CD4-positive, alpha-beta memory T cell (primary cell): ENCODE measurements at regions not wholly inside any gene's neighbourhood (a gene's known extent, or its start where the extent isn't known, plus 50 kb on each side); places are given as distances from the start of the nearest gene placed in this dataset.

Experiments used
- CTCF ChIA-PET: fragments of 350-600 bp; sonication (Branson Sonifier 250); formaldehyde crosslinking; loops from one replicate; lab custom pipeline; 2021; ENCODE audit warnings: inconsistent platforms; ENCODE audit not compliant: partially characterized antibody; lab: Charles Lee
- POLR2A ChIA-PET: fragments of 350-600 bp; sonication (Branson Sonifier 250); formaldehyde crosslinking; loops from one replicate; lab custom pipeline; 2021; ENCODE audit not compliant: partially characterized antibody; lab: Charles Lee
- DNase-seq, 5 donors: peaks; one replicate each; pipeline versions ENCODE4 v3.0.0 to v3.0.0-alpha.2; 2020 to 2022; ENCODE audit warnings: mixed read lengths in 1 of 5
- H3K27ac ChIP-seq: one replicate; pipeline ENCODE4 v1.7.0; 2013; ENCODE audit warnings: low read depth, low read length
- H3K27me3 ChIP-seq: 2 replicates; pipeline ENCODE4 v1.7.0; 2013; ENCODE audit warnings: mild to moderate bottlenecking, low read length, moderate library complexity; ENCODE audit not compliant: insufficient read depth
- H3K36me3 ChIP-seq: 2 replicates; pipeline ENCODE4 v1.7.0; 2013; ENCODE audit warnings: mild to moderate bottlenecking, low read length, moderate library complexity; ENCODE audit not compliant: insufficient read depth
- H3K4me1 ChIP-seq: 2 replicates; pipeline ENCODE4 v1.7.0; 2013; ENCODE audit warnings: mild to moderate bottlenecking, low read length, moderate library complexity; ENCODE audit not compliant: insufficient read depth
- H3K4me3 ChIP-seq, 2 donors: one replicate each; pipeline ENCODE4 v1.7.0; 2013; ENCODE audit warnings: low read length in 2 of 2, mild to moderate bottlenecking in 1 of 2
- H3K9me3 ChIP-seq, 2 donors: one replicate each; pipeline ENCODE4 v1.7.0; 2013; ENCODE audit warnings: low read length in 2 of 2, control low read depth in 1 of 2; ENCODE audit not compliant: control insufficient read depth in 1 of 2
- H3K27ac Mint-ChIP-seq, 7 donors: one replicate each; pipeline ENCODE4 v1.8.0; 2020 to 2021; ENCODE audit warnings: mixed read lengths in 7 of 7, mild to moderate bottlenecking in 6 of 7, inconsistent platforms in 3 of 7, moderate library complexity in 3 of 7
- H3K27me3 Mint-ChIP-seq, 2 donors: one replicate each; pipeline ENCODE4 v1.8.0; 2020 to 2021; ENCODE audit warnings: mixed read lengths in 2 of 2
- H3K36me3 Mint-ChIP-seq, 2 donors: one replicate each; pipeline ENCODE4 v1.8.0; 2020 to 2021; ENCODE audit warnings: mixed read lengths in 2 of 2, inconsistent platforms in 1 of 2, mild to moderate bottlenecking in 1 of 2
- H3K4me1 Mint-ChIP-seq, 4 donors: one replicate each; pipeline ENCODE4 v1.8.0; 2020 to 2021; ENCODE audit warnings: mixed read lengths in 4 of 4, mild to moderate bottlenecking in 1 of 4
- H3K4me3 Mint-ChIP-seq, 8 donors: one replicate each; pipeline ENCODE4 v1.8.0; 2020 to 2021; ENCODE audit warnings: mixed read lengths in 8 of 8, mild to moderate bottlenecking in 7 of 8, moderate library complexity in 6 of 8, inconsistent platforms in 3 of 8
- H3K9me3 Mint-ChIP-seq, 8 donors: one replicate each; pipeline ENCODE4 v1.8.0; 2020 to 2021; ENCODE audit warnings: mixed read lengths in 8 of 8, mild to moderate bottlenecking in 5 of 8, inconsistent platforms in 3 of 8, moderate library complexity in 1 of 8
- intact Hi-C: fragments of 100-400 bp; cut with micrococcal nuclease; formaldehyde crosslinking; loops from one replicate; pipeline ENCODE4 v1.15.1; 2023

- Histone ChIP-seq H3K36me3 (no peaks in the 10 kb centered on the region), H3K9me3 (no peaks in the 10 kb centered on the region), H3K4me1 (no peaks in the 10 kb centered on the region), H3K4me3 (no peak overlapping the region), H3K27ac (no peak overlapping the region), H3K27me3 (no peaks in the 10 kb centered on the region)
- ChIA-PET POLR2A (no interaction called here), CTCF (no interaction called here)
- intact Hi-C loops = no loop called here
- H3K9me3 Mint-ChIP-seq = peaks cover 0 to 3% (median 0%) of the 10 kb centered on the region in 8 donors
- H3K4me3 Mint-ChIP-seq = no peak overlapping the region
- H3K36me3 Mint-ChIP-seq = no peaks in the 10 kb centered on the region
- H3K4me1 Mint-ChIP-seq = no peaks in the 10 kb centered on the region
- H3K27ac Mint-ChIP-seq = no peak overlapping the region
- DNase-seq = no peak
- no peaks in the 10 kb centered on the region for H3K27me3 Mint-ChIP-seq
Observed at GRCh38 chr4:12958436-12958835, 525.7 kb downstream of the RAB28 start.

- Histone ChIP-seq H3K27ac (no peak overlapping the region), H3K4me1 (no peaks in the 10 kb centered on the region), H3K9me3 (no peaks in the 10 kb centered on the region), H3K4me3 (no peak overlapping the region), H3K27me3 (no peaks in the 10 kb centered on the region), H3K36me3 (no peaks in the 10 kb centered on the region)
- ChIA-PET CTCF (no interaction called here), POLR2A (no interaction called here)
- no peak overlapping the region for H3K27ac Mint-ChIP-seq
- H3K27me3 Mint-ChIP-seq = no peaks in the 10 kb centered on the region
- intact Hi-C loops = no loop called here
- no peak for DNase-seq
- H3K9me3 Mint-ChIP-seq = peaks cover 0 to 2% (median 0%) of the 10 kb centered on the region in 8 donors
- no peaks in the 10 kb centered on the region for H3K4me1 Mint-ChIP-seq
- no peak overlapping the region for H3K4me3 Mint-ChIP-seq
- no peaks in the 10 kb centered on the region for H3K36me3 Mint-ChIP-seq
Observed at GRCh38 chr4:12957108-12957507, 527.0 kb downstream of the RAB28 start.

- ChIA-PET POLR2A (no interaction called here), CTCF (no interaction called here)
- no peak overlapping the region for H3K4me3 ChIP-seq
- no peaks in the 10 kb centered on the region for H3K4me1 ChIP-seq
- Mint-ChIP-seq H3K9me3 (peaks cover 0 to 2% (median 0%) of the 10 kb centered on the region in 8 donors), H3K4me3 (no peak overlapping the region), H3K36me3 (no peaks in the 10 kb centered on the region), H3K27me3 (no peaks in the 10 kb centered on the region), H3K4me1 (no peaks in the 10 kb centered on the region), H3K27ac (no peak overlapping the region)
- no peaks in the 10 kb centered on the region for H3K36me3 ChIP-seq
- intact Hi-C loops = no loop called here
- DNase-seq = no peak
- no peaks in the 10 kb centered on the region for H3K9me3 ChIP-seq
- H3K27me3 ChIP-seq = no peaks in the 10 kb centered on the region
- H3K27ac ChIP-seq = no peak overlapping the region
Observed at GRCh38 chr4:12956026-12956425, 528.1 kb downstream of the RAB28 start.

GRCh38 chr4:12949719-12950490, 534.2 kb downstream of the RAB28 start:
- Mint-ChIP-seq H3K27ac (no peak overlapping the region), H3K36me3 (no peaks in the 10 kb centered on the region), H3K27me3 (no peaks in the 10 kb centered on the region), H3K9me3 (peaks cover 0 to 4% (median under 1%) of the 10 kb centered on the region in 8 donors), H3K4me1 (no peaks in the 10 kb centered on the region), H3K4me3 (no peak overlapping the region)
- Histone ChIP-seq H3K36me3 (no peaks in the 10 kb centered on the region), H3K4me1 (no peaks in the 10 kb centered on the region), H3K27me3 (no peaks in the 10 kb centered on the region), H3K27ac (no peak overlapping the region), H3K4me3 (no peak overlapping the region), H3K9me3 (no peaks in the 10 kb centered on the region)
- no peak for DNase-seq
- POLR2A ChIA-PET = no interaction called here
- CTCF ChIA-PET = no interaction called here
- intact Hi-C loops = no loop called here

- CTCF ChIA-PET = no interaction called here
- Histone ChIP-seq H3K9me3 (no peaks in the 10 kb centered on the region), H3K36me3 (no peaks in the 10 kb centered on the region), H3K4me1 (no peaks in the 10 kb centered on the region), H3K4me3 (no peak overlapping the region), H3K27me3 (no peaks in the 10 kb centered on the region), H3K27ac (no peak overlapping the region)
- intact Hi-C loops = no loop called here
- Mint-ChIP-seq H3K4me1 (no peaks in the 10 kb centered on the region), H3K27ac (no peak overlapping the region), H3K36me3 (no peaks in the 10 kb centered on the region), H3K4me3 (no peak overlapping the region), H3K9me3 (peaks cover 0 to 10% (median 1%) of the 10 kb centered on the region in 8 donors), H3K27me3 (no peaks in the 10 kb centered on the region)
- POLR2A ChIA-PET = no interaction called here
- no peak for DNase-seq
Observed at GRCh38 chr4:12943069-12943468, 541.1 kb downstream of the RAB28 start.

GRCh38 chr4:12933760-12934221, 550.3 kb downstream of the RAB28 start:
- H3K27ac Mint-ChIP-seq = no peak overlapping the region
- no peak overlapping the region for H3K4me3 Mint-ChIP-seq
- intact Hi-C loops = no loop called here
- Histone ChIP-seq H3K36me3 (no peaks in the 10 kb centered on the region), H3K27ac (no peak overlapping the region), H3K4me1 (no peaks in the 10 kb centered on the region), H3K4me3 (no peak overlapping the region), H3K27me3 (no peaks in the 10 kb centered on the region), H3K9me3 (no peaks in the 10 kb centered on the region)
- no peaks in the 10 kb centered on the region for H3K36me3 Mint-ChIP-seq
- CTCF ChIA-PET = no interaction called here
- peaks cover 0 to 10% (median 6%) of the 10 kb centered on the region in 8 donors for H3K9me3 Mint-ChIP-seq
- POLR2A ChIA-PET = no interaction called here
- no peaks in the 10 kb centered on the region for H3K4me1 Mint-ChIP-seq
- no peak for DNase-seq
- H3K27me3 Mint-ChIP-seq = no peaks in the 10 kb centered on the region

GRCh38 chr4:12932203-12932788, 551.8 kb downstream of the RAB28 start:
- no peak overlapping the region for H3K27ac ChIP-seq
- ChIA-PET CTCF (no interaction called here), POLR2A (no interaction called here)
- H3K36me3 ChIP-seq = no peaks in the 10 kb centered on the region
- H3K27me3 ChIP-seq = no peaks in the 10 kb centered on the region
- H3K4me3 Mint-ChIP-seq = no peak overlapping the region
- no peaks in the 10 kb centered on the region for H3K9me3 ChIP-seq
- no peaks in the 10 kb centered on the region for H3K27me3 Mint-ChIP-seq
- H3K4me1 ChIP-seq = no peaks in the 10 kb centered on the region
- H3K9me3 Mint-ChIP-seq = peaks cover 0 to 10% (median 4%) of the 10 kb centered on the region in 8 donors
- DNase-seq = no peak
- H3K4me1 Mint-ChIP-seq = no peaks in the 10 kb centered on the region
- intact Hi-C loops = no loop called here
- no peak overlapping the region for H3K27ac Mint-ChIP-seq
- H3K36me3 Mint-ChIP-seq = no peaks in the 10 kb centered on the region
- H3K4me3 ChIP-seq = no peak overlapping the region
